ENCODE measurements at regions not wholly inside any gene's neighbourhood (a gene's known extent, or its start where the extent isn't known, plus 50 kb on each side); places are given as distances from the start of the nearest gene placed in this dataset.

DNA sequence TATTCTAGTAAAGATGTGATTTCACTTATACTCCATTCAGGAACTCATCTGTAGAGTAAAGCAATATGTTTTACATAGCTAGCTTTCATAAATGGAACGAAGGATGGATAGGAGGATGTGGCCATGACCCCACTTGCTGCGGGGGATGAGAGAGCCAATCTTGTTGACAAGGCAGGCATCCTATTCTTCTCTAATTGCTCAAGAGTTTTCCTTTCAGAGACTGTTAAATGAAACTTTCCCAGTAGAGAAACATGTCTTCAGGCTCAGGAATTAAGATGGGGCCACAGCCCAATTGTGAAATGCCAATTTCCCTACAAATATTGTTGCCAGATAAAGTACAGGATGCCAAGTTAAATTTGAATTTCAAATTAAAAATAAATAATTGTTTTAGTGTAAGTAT lies 196.2 kb upstream of the TUT7 start:
- no peaks in the 10 kb centered on the region for H3K4me1 ChIP-seq
- no peak overlapping the region for H3K27ac ChIP-seq
- no peaks in the 10 kb centered on the region for H3K36me3 ChIP-seq
- DNase-seq (ENCODE audit: low spot score in 2 of 2) = no peak
- H3K27me3 ChIP-seq = no peaks in the 10 kb centered on the region
- TF ChIP-seq, protein P1, sequence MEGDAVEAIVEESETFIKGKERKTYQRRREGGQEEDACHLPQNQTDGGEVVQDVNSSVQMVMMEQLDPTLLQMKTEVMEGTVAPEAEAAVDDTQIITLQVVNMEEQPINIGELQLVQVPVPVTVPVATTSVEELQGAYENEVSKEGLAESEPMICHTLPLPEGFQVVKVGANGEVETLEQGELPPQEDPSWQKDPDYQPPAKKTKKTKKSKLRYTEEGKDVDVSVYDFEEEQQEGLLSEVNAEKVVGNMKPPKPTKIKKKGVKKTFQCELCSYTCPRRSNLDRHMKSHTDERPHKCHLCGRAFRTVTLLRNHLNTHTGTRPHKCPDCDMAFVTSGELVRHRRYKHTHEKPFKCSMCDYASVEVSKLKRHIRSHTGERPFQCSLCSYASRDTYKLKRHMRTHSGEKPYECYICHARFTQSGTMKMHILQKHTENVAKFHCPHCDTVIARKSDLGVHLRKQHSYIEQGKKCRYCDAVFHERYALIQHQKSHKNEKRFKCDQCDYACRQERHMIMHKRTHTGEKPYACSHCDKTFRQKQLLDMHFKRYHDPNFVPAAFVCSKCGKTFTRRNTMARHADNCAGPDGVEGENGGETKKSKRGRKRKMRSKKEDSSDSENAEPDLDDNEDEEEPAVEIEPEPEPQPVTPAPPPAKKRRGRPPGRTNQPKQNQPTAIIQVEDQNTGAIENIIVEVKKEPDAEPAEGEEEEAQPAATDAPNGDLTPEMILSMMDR (IDR thresholded peaks at IDR 0.05) = no peak
- intact Hi-C loops (cut with DNase I) = no loop called here
- H3K4me3 ChIP-seq = no peak overlapping the region
- H3K9me3 ChIP-seq = no peaks in the 10 kb centered on the region

- no peaks in the 10 kb centered on the region for H3K36me3 ChIP-seq
- intact Hi-C loops (cut with DNase I) = no loop called here
- no peaks in the 10 kb centered on the region for H3K9me3 ChIP-seq
- no peaks in the 10 kb centered on the region for H3K27me3 ChIP-seq
- no peaks in the 10 kb centered on the region for H3K4me1 ChIP-seq
- H3K4me3 ChIP-seq = no peak overlapping the region
- H3K27ac ChIP-seq = no peak overlapping the region
- DNase-seq (ENCODE audit: low spot score in 2 of 2) = no peak
- TF ChIP-seq, protein P1 (IDR thresholded peaks at IDR 0.05) = no peak
These were observed 195.7 kb upstream of the TUT7 start for GRCh38 chr9:86549920-86550319.

- H3K4me1 ChIP-seq = no peaks in the 10 kb centered on the region
- H3K36me3 ChIP-seq = no peaks in the 10 kb centered on the region
- DNase-seq (ENCODE audit: low spot score in 2 of 2) = no peak
- no peak overlapping the region for H3K27ac ChIP-seq
- no peaks in the 10 kb centered on the region for H3K27me3 ChIP-seq
- H3K9me3 ChIP-seq = no peaks in the 10 kb centered on the region
- intact Hi-C loops (cut with DNase I) = no loop called here
- TF ChIP-seq, protein P1 (IDR thresholded peaks at IDR 0.05) = no peak
- no peak overlapping the region for H3K4me3 ChIP-seq
These were observed 195.2 kb upstream of the TUT7 start for GRCh38 chr9:86549401-86549811.

DNA sequence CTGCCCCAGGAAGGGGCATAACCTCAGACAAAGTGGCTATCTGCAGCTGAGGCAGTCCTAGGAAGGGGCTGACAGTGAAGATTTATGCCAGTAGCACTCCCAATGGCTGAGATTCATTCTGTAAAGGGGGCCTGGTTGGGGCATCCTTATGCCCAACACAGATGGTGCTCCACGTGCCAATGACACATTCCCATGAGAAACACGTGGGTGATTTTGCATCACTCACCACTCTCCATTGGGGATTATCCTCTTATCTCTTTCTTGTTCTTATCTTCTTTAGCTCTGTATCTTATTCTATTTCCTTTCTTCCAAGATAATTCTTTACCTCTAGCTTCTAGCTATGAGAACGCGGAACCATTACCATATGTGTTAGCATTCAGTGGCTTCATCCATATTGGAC lies 194.0 kb upstream of the TUT7 start:
- H3K27me3 ChIP-seq = no peaks in the 10 kb centered on the region
- H3K36me3 ChIP-seq = no peaks in the 10 kb centered on the region
- TF ChIP-seq, protein P1 (IDR thresholded peaks at IDR 0.05) = no peak
- no peak overlapping the region for H3K27ac ChIP-seq
- intact Hi-C loops (cut with DNase I) = no loop called here
- H3K4me1 ChIP-seq = no peaks in the 10 kb centered on the region
- H3K9me3 ChIP-seq = no peaks in the 10 kb centered on the region
- no peak overlapping the region for H3K4me3 ChIP-seq
- DNase-seq (ENCODE audit: low spot score in 2 of 2) = no peak

DNA sequence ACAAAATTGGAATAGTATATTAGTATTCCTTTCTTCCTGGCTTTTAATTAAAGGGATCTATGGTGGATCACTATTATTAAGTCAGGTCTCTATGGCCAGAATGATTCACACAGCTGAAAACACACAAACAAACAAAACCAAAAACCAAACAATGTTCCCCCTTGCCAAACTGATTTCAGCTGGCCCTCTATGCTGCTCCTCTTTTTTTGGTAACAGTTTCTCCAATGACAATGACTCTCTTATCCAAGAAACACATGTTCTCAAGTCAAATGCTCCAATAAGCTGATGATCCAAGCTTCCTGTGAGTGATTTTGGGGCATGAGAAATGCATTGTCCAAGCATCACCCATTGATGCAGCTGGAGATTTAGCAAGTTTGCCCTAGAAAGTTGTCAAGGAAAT lies 193.4 kb upstream of the TUT7 start:
- no peaks in the 10 kb centered on the region for H3K36me3 ChIP-seq
- H3K4me3 ChIP-seq = no peak overlapping the region
- no peak for DNase-seq (ENCODE audit: low spot score in 2 of 2)
- H3K4me1 ChIP-seq = no peaks in the 10 kb centered on the region
- TF ChIP-seq, protein P1 (IDR thresholded peaks at IDR 0.05) = no peak
- H3K9me3 ChIP-seq = no peaks in the 10 kb centered on the region
- H3K27ac ChIP-seq = no peak overlapping the region
- H3K27me3 ChIP-seq = no peaks in the 10 kb centered on the region
- intact Hi-C loops (cut with DNase I) = no loop called here

DNA sequence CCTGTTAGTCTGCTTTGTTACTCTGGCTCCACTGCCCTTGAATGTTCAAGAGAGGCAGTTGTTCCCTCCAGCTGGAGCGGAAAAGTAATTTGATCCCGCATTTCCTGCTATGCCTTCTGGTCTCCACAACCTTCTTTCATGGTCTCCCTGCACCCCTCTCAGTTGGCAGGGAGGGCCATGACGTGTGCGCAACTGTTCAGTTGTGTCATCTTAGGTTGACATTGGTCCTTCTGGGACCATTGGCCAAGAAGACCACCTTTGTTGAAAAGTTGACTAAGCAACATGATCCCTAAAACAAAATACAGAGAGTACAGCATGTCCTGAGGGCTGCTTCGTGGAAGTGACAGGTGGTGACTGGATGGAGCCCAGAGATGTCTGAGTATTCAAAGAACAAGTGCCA lies 192.5 kb upstream of the TUT7 start:
- Histone ChIP-seq H3K27me3 (no peaks in the 10 kb centered on the region), H3K4me1 (no peaks in the 10 kb centered on the region), H3K4me3 (no peak overlapping the region), H3K36me3 (no peaks in the 10 kb centered on the region), H3K27ac (no peak overlapping the region), H3K9me3 (no peaks in the 10 kb centered on the region)
- no peak for DNase-seq (ENCODE audit: low spot score in 2 of 2)
- intact Hi-C loops (cut with DNase I) = no loop called here
- TF ChIP-seq, protein P1 (IDR thresholded peaks at IDR 0.05) = no peak
